ENCODE measurements at regions not wholly inside any gene's neighbourhood (a gene's known extent, or its start where the extent isn't known, plus 50 kb on each side); places are given as distances from the start of the nearest gene placed in this dataset.

- no peak overlapping the region for H3K4me3 ChIP-seq (ENCODE audit: low read depth, low read length)
- DNase-seq (ENCODE audit: low read depth): no peak
- TF ChIP-seq, protein P1, sequence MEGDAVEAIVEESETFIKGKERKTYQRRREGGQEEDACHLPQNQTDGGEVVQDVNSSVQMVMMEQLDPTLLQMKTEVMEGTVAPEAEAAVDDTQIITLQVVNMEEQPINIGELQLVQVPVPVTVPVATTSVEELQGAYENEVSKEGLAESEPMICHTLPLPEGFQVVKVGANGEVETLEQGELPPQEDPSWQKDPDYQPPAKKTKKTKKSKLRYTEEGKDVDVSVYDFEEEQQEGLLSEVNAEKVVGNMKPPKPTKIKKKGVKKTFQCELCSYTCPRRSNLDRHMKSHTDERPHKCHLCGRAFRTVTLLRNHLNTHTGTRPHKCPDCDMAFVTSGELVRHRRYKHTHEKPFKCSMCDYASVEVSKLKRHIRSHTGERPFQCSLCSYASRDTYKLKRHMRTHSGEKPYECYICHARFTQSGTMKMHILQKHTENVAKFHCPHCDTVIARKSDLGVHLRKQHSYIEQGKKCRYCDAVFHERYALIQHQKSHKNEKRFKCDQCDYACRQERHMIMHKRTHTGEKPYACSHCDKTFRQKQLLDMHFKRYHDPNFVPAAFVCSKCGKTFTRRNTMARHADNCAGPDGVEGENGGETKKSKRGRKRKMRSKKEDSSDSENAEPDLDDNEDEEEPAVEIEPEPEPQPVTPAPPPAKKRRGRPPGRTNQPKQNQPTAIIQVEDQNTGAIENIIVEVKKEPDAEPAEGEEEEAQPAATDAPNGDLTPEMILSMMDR (conservative IDR thresholded peaks at IDR 0.05; ENCODE audit: low read depth, low read length): no peak
These were observed 173.4 kb upstream of the CADPS start for GRCh38 chr3:63048367-63049326.

GRCh38 chr3:63050548-63051177 is 175.4 kb upstream of the CADPS start:
- H3K4me3 ChIP-seq (ENCODE audit: low read depth, low read length): no peak overlapping the region
- no peak for DNase-seq (ENCODE audit: low read depth)
- TF ChIP-seq, protein P1 (conservative IDR thresholded peaks at IDR 0.05; ENCODE audit: low read depth, low read length): no peak

- TF ChIP-seq, protein P1 (conservative IDR thresholded peaks at IDR 0.05; ENCODE audit: low read depth, low read length): no peak
- no peak for DNase-seq (ENCODE audit: low read depth)
- no peak overlapping the region for H3K4me3 ChIP-seq (ENCODE audit: low read depth, low read length)
These were observed 176.7 kb upstream of the CADPS start for GRCh38 chr3:63051920-63052319.

DNA sequence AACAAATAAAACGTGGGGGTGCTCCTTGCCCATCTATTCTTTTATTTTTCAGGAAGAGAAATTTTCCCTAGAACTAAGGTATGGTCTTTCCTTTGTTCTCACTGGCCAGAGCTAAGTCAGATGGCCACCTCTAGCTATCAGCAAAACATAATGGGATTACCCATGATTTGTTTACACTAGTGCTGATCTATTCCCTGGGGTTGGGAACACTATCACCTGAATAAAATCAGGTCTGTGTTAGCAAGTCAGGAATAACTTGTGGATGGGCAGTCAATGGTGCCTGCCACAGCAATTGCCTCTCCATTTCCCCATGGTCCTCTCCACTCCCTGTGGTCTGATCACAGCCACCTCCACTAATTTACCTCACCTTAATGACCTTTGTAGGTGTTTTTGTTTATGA is 181.7 kb upstream of the CADPS start:
- H3K4me3 ChIP-seq (ENCODE audit: low read depth, low read length): no peak overlapping the region
- TF ChIP-seq, protein P1 (conservative IDR thresholded peaks at IDR 0.05; ENCODE audit: low read depth, low read length): no peak
- DNase-seq (ENCODE audit: low read depth): no peak

DNA sequence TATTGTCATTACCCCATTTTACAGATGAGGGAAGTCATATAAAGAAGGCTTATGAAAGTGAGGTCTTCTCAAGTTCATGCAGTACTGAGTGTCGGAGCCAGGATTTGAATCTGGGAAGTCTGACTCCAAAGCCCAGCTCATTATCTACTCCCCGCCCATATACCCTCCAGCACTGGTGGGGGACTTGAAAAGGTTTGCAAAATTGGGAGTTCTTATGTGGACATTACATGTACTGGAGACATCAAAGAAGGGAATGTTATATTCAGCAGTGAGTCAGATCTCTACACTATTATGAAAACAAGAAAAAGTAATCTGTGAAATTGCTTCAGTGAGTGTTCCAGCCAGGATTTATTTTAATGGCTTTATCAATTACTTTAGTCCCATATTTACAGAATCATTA is 185.2 kb upstream of the CADPS start:
- TF ChIP-seq, protein P1 (conservative IDR thresholded peaks at IDR 0.05; ENCODE audit: low read depth, low read length): no peak
- DNase-seq (ENCODE audit: low read depth): no peak
- no peak overlapping the region for H3K4me3 ChIP-seq (ENCODE audit: low read depth, low read length)

- H3K4me3 ChIP-seq (ENCODE audit: low read depth, low read length): no peak overlapping the region
- no peak for DNase-seq (ENCODE audit: low read depth)
- TF ChIP-seq, protein P1 (conservative IDR thresholded peaks at IDR 0.05; ENCODE audit: low read depth, low read length): no peak
These were observed 186.2 kb upstream of the CADPS start for GRCh38 chr3:63061449-63061848.

All from epithelial cell of proximal tubule (primary cell).